ENCODE measurements at regions not wholly inside any gene's neighbourhood (a gene's known extent, or its start where the extent isn't known, plus 50 kb on each side); places are given as distances from the start of the nearest gene placed in this dataset.

DNA sequence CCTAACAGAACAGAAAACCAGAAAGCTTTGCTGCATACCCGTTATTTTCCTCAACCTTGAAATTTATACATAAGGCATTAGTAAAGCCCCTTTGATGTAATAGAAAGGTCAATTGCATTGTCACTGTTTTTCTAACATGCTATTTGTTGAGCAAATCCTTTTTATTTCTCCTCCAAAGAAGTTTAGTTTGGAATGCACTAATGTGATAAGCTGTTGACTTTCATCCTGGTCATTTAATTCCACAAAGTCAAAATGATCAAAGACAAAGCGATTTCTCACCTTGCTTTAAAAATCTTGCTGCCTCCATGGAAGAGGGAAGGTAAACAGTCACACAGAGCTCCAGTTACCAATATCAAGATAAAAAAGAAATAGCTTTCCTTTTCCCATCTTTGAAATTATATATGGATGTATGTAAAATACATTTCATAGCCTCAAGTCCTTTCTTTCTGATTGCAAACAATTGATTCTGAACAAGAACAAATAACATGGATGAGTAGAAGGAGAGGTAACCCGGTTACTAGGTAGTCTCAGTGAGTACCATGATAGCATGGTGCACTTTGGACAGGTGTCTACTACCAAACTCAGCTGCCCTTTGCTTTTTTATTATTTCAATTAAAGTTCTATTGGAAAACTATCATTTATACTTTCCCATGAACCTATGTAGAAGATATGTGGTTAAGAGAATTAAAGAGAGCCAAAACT lies 452.7 kb downstream of the STK39 start:
- no peaks in the 10 kb centered on the region for H3K36me3 ChIP-seq (ENCODE audit: control insufficient read depth in 4 of 4, insufficient read depth in 4 of 4, low read length in 4 of 4)
- DNase-seq (no peak), ATAC-seq (ENCODE audit: insufficient read depth, low FRiP score) (no peak)
- no peak overlapping the region for H3K9ac ChIP-seq (ENCODE audit: insufficient read depth in 1 of 2, low read length in 2 of 2)
- TF ChIP-seq, protein P1, sequence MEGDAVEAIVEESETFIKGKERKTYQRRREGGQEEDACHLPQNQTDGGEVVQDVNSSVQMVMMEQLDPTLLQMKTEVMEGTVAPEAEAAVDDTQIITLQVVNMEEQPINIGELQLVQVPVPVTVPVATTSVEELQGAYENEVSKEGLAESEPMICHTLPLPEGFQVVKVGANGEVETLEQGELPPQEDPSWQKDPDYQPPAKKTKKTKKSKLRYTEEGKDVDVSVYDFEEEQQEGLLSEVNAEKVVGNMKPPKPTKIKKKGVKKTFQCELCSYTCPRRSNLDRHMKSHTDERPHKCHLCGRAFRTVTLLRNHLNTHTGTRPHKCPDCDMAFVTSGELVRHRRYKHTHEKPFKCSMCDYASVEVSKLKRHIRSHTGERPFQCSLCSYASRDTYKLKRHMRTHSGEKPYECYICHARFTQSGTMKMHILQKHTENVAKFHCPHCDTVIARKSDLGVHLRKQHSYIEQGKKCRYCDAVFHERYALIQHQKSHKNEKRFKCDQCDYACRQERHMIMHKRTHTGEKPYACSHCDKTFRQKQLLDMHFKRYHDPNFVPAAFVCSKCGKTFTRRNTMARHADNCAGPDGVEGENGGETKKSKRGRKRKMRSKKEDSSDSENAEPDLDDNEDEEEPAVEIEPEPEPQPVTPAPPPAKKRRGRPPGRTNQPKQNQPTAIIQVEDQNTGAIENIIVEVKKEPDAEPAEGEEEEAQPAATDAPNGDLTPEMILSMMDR (IDR thresholded peaks at IDR 0.05; ENCODE audit: control extremely low read depth, extremely low read depth), result no peak
- WGBS, 2 donors, result 67 to 72% methylated on average over 3 of the region's 3 CpGs
- H3K27me3 ChIP-seq (ENCODE audit: control insufficient read depth in 3 of 3, insufficient read depth in 3 of 3, low read length in 2 of 3), result no peaks in the 10 kb centered on the region
- no peak overlapping the region for H3K4me3 ChIP-seq
- no peaks in the 10 kb centered on the region for H3K9me3 ChIP-seq (ENCODE audit: control insufficient read depth in 4 of 4, insufficient read depth in 3 of 4, low read length in 3 of 4)
- H3K4me1 ChIP-seq (ENCODE audit: control insufficient read depth in 5 of 5, insufficient read depth in 5 of 5, low read length in 5 of 5), result peaks cover 0 to 4% (median 0%) of the 10 kb centered on the region in 5 donors
- no peak overlapping the region for H3K27ac ChIP-seq (ENCODE audit: low read depth in 1 of 2, low read length in 1 of 2)

- H3K27me3 ChIP-seq (ENCODE audit: control insufficient read depth in 3 of 3, insufficient read depth in 3 of 3, low read length in 2 of 3), result no peaks in the 10 kb centered on the region
- H3K4me3 ChIP-seq, result no peak overlapping the region
- peaks cover 0 to 4% (median 0%) of the 10 kb centered on the region in 5 donors for H3K4me1 ChIP-seq (ENCODE audit: control insufficient read depth in 5 of 5, insufficient read depth in 5 of 5, low read length in 5 of 5)
- H3K9ac ChIP-seq (ENCODE audit: insufficient read depth in 1 of 2, low read length in 2 of 2), result no peak overlapping the region
- WGBS, 2 donors, result 73 to 85% methylated on average over 3 of the region's 3 CpGs
- DNase-seq (no peak), ATAC-seq (ENCODE audit: insufficient read depth, low FRiP score) (no peak)
- H3K36me3 ChIP-seq (ENCODE audit: control insufficient read depth in 4 of 4, insufficient read depth in 4 of 4, low read length in 4 of 4), result no peaks in the 10 kb centered on the region
- TF ChIP-seq, protein P1 (IDR thresholded peaks at IDR 0.05; ENCODE audit: control extremely low read depth, extremely low read depth), result no peak
- H3K9me3 ChIP-seq (ENCODE audit: control insufficient read depth in 4 of 4, insufficient read depth in 3 of 4, low read length in 3 of 4), result no peaks in the 10 kb centered on the region
- H3K27ac ChIP-seq (ENCODE audit: low read depth in 1 of 2, low read length in 1 of 2), result no peak overlapping the region
Observed at GRCh38 chr2:167793725-167794124, 453.7 kb downstream of the STK39 start.

DNA sequence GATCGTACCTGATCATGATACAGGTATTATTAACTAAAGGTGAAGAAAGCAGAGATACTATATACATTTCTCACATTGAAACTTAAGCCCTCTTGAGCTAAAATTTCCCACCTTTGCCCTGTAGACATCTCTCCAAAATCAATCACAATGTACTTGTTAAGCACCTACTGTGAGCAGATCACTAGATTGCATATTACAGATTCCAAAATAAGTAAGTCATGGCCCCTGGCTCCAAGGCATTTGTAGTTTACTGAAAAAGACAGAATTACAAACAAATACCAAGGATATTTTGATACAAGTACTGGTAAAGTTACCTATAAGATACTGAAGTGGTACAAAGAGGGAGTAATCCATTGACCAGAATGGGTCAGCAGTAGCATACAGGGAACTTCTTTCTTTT lies 455.3 kb downstream of the STK39 start:
- Histone ChIP-seq H3K27ac (ENCODE audit: low read depth in 1 of 2, low read length in 1 of 2) (no peak overlapping the region), H3K4me3 (no peak overlapping the region), H3K27me3 (ENCODE audit: control insufficient read depth in 3 of 3, insufficient read depth in 3 of 3, low read length in 2 of 3) (no peaks in the 10 kb centered on the region), H3K4me1 (ENCODE audit: control insufficient read depth in 5 of 5, insufficient read depth in 5 of 5, low read length in 5 of 5) (peaks cover 0 to 4% (median 0%) of the 10 kb centered on the region in 5 donors), H3K36me3 (ENCODE audit: control insufficient read depth in 4 of 4, insufficient read depth in 4 of 4, low read length in 4 of 4) (no peaks in the 10 kb centered on the region), H3K9ac (ENCODE audit: insufficient read depth in 1 of 2, low read length in 2 of 2) (no peak overlapping the region), H3K9me3 (ENCODE audit: control insufficient read depth in 4 of 4, insufficient read depth in 3 of 4, low read length in 3 of 4) (no peaks in the 10 kb centered on the region)
- ATAC-seq (ENCODE audit: insufficient read depth, low FRiP score) (no peak), DNase-seq (no peak)
- 97 to 98% methylated on average over 1 of the region's 1 CpG for WGBS, 2 donors
- TF ChIP-seq, protein P1 (IDR thresholded peaks at IDR 0.05; ENCODE audit: control extremely low read depth, extremely low read depth), result no peak
